ENCODE measurements at regions not wholly inside any gene's neighbourhood (a gene's known extent, or its start where the extent isn't known, plus 50 kb on each side); places are given as distances from the start of the nearest gene placed in this dataset.
"Not testable (repeated sequence)": the region's sequence is repeated elsewhere in the genome, so short reads cannot be mapped to it uniquely, and the experiment has no call there.

DNA sequence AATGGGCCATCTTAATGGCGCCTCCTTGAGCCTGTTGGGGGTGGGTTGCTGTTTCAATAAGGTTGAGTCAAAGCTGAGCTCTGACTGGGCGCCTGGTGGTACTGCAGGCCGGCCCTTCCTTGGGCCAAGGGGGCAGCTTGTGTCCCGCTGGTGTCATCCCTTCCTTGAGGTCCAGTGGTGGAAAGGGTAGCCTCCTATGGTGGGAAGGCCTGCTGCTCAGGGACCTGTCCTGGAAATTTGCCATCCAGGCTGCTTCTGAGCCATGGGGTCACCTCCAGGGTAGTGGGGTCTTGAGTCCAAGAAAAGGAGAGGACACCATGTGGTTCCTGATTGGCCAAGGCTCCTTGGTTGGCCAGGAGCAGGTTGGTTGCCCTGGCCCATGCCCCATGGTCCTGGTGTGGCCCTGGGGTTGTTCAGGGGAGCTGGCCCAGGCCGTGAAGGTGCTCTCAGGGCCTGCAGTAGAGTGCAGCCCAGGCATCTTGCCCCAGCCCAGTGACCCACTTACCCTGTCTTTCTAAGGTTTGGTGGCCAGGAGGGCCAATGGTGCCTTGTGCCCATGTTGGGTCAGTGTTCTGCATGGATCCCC, 188.7 kb downstream of the UBE3A start:
- no peak for DNase-seq

DNA sequence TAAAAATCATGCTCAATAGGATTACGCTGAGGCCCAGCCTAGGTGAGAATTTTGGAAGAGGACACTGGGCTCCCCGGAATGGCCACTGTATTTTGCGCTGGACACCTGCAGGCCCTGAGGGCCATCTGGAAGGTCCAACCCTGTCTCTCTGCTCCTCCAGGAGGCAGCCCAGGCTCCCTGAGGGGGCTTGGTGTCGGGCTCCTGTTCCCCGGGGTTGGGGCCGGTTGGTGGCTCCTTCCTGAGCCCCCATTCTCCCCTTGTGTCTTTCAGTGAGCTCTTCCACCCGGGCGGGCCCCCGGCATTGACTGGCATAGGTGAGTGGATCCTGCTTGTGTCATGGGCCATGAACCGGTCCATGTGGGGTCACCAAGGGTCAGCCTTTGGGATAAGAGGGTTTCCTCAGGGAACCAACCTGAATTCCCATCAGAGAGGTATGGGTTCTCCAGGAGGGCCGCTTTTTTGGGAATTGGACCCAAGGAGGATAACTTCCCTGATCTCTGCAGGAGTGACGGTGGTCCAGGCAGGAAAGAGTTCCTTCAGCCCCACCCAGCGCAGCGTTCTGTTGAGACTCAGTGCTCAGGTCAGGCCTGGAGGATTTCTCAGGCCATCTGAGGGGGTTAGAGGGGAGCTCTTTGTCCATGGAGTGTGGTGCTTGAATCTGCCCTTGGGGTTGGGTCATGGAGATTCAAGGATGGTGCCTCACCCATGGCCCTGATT, 187.8 kb downstream of the UBE3A start:
- no peak for DNase-seq

DNA sequence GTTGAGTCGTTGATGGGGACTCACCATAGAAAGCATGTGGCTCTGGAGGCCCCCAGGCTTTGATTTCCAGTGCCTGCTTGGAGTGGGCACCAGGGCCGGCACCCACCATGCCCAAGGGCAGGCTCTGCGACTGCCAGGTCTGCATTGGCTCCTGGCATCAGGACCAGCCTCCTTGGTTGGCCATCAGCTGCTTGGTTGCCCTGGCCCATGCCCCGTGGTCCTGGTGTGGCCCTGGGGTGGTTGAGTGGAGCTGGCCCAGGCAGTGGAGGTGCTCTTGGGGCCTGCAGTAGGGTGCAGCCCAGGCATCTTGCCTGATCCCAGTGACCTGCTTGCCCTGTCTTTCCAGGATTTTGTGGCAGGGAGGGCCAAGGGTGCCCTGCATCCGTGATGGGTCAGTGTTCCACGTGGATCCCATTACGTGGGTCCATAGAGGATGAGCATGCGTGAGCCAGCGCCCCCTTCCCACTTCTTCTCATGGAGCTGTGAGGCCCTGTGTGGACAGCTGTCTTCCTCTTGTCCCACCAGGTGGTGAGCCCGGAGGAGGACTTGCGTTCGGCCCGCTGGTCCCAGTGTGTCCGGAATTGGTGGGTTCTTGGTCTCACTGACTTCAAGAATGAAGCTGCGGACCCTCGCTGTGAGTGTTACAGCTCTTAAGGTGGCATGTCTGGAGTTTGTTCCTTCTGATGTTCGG, 187.0 kb downstream of the UBE3A start:
- no peak for DNase-seq

DNA sequence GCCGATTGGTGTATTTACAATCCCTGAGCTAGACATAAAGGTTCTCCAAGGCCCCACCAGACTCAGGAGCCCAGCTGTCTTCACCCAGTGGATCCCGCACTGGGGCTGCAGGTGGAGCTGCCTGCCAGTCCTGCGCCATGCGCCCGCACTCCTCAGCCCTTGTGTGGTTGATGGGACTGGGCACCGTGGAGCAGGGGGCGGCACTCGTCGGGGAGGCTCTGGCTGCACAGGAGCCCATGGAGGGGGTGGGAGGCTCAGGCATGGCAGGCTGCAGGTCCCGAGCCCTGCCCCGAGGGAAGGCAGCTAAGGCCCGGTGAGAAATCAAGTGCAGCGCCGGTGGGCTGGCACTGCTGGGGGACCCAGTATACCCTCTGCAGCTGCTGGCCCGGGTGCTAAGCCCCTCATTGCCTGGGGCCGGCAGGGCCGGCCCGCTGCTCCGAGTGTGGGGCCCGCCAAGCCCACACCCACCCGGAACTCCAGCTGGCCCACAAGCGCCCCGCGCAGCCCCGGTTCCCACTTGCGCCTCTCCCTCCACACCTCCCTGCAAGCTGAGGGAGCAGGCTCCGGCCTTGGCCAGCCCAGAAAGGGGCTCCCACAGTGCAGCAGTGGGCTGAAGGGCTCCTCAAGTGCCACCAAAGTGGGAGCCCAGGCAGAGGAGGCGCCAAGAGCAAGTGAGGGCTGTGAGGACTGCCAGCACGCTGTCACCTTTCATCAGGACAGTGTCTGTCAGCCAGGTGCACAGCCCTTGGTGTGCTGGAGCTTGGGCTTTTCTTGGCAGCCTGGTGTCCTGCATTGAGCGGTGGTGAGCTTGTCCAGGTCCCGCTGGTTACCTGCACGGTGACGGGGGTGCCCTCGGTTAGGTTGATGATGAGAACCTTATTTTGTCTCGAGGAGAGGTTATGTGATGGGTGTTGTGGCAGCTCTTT, 185.5 kb downstream of the UBE3A start:
- not testable (repeated sequence) for DNase-seq

DNA sequence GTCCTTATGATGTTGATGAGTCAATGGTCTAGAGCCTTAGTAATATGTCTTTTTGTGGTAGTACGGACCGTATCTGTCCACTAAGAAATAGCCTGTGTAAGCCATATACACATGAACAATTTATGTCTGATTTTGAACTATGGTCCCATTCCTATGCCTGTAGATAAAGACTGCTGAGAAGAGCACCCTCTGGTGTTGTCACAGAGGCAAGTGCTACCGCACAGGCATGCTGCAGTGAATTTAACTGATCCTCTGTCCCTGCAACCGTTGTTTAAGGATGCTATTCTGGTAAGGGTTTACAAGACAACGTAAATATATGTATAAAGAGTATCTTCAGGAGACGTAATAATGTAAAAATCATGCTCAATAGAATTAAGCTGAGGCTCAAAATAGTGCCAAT, 170.7 kb downstream of the UBE3A start:
- no peak for DNase-seq
